ENCODE measurements at regions not wholly inside any gene's neighbourhood (a gene's known extent, or its start where the extent isn't known, plus 50 kb on each side); places are given as distances from the start of the nearest gene placed in this dataset.

- no peak overlapping the region for H3K4me3 ChIP-seq (ENCODE audit: low read depth, low read length)
- TF ChIP-seq CTCF (IDR thresholded peaks at IDR 0.05; ENCODE audit: low read depth, low read length), result no peak
- no peaks in the 10 kb centered on the region for H3K9me3 ChIP-seq (ENCODE audit: control insufficient read depth, insufficient read depth, low read length)
- POLR2A ChIA-PET, result no interaction called here
- no peak overlapping the region for H3K27ac ChIP-seq (ENCODE audit: low read depth, low read length)
- DNase-seq (ENCODE audit: low read depth, low spot score), result no peak
- no peaks in the 10 kb centered on the region for H3K27me3 ChIP-seq (ENCODE audit: control insufficient read depth, insufficient read depth, low read length)
- CTCF ChIA-PET, result no interaction called here
Observed at GRCh38 chr7:46428295-46428694, 507.2 kb upstream of the IGFBP3 start.

- Histone ChIP-seq H3K9me3 (ENCODE audit: control insufficient read depth, insufficient read depth, low read length) (no peaks in the 10 kb centered on the region), H3K27me3 (ENCODE audit: control insufficient read depth, insufficient read depth, low read length) (no peaks in the 10 kb centered on the region), H3K27ac (ENCODE audit: low read depth, low read length) (no peak overlapping the region), H3K4me3 (ENCODE audit: low read depth, low read length) (no peak overlapping the region)
- TF ChIP-seq CTCF (IDR thresholded peaks at IDR 0.05; ENCODE audit: low read depth, low read length), result no peak
- ChIA-PET POLR2A (no interaction called here), CTCF (interaction anchor here (1.0 kb wide), 1 partner anchor 502 kb away, joined by 3 read pairs; no protein-coding TSS in a partner anchor)
- DNase-seq (ENCODE audit: low read depth, low spot score), result no peak
Observed at GRCh38 chr7:46424934-46425333, 503.9 kb upstream of the IGFBP3 start.

- Histone ChIP-seq H3K27ac (ENCODE audit: low read depth, low read length) (no peak overlapping the region), H3K9me3 (ENCODE audit: control insufficient read depth, insufficient read depth, low read length) (no peaks in the 10 kb centered on the region), H3K4me3 (ENCODE audit: low read depth, low read length) (no peak overlapping the region), H3K27me3 (ENCODE audit: control insufficient read depth, insufficient read depth, low read length) (no peaks in the 10 kb centered on the region)
- ChIA-PET CTCF (no interaction called here), POLR2A (no interaction called here)
- DNase-seq (ENCODE audit: low read depth, low spot score), result no peak
- no peak for TF ChIP-seq CTCF (IDR thresholded peaks at IDR 0.05; ENCODE audit: low read depth, low read length)
Observed at GRCh38 chr7:46421441-46422230, 500.6 kb upstream of the IGFBP3 start.

GRCh38 chr7:46414946-46415345 is 493.9 kb upstream of the IGFBP3 start:
- ChIA-PET CTCF (interaction anchor here (0.6 kb wide), 1 partner anchor 139 kb away, joined by 3 read pairs; no protein-coding TSS in a partner anchor), POLR2A (no interaction called here)
- H3K27me3 ChIP-seq (ENCODE audit: control insufficient read depth, insufficient read depth, low read length), result no peaks in the 10 kb centered on the region
- no peak for DNase-seq (ENCODE audit: low read depth, low spot score)
- H3K9me3 ChIP-seq (ENCODE audit: control insufficient read depth, insufficient read depth, low read length), result no peaks in the 10 kb centered on the region
- no peak for TF ChIP-seq CTCF (IDR thresholded peaks at IDR 0.05; ENCODE audit: low read depth, low read length)
- H3K4me3 ChIP-seq (ENCODE audit: low read depth, low read length), result no peak overlapping the region
- no peak overlapping the region for H3K27ac ChIP-seq (ENCODE audit: low read depth, low read length)

GRCh38 chr7:46411236-46411635 is 490.2 kb upstream of the IGFBP3 start:
- no peak for DNase-seq (ENCODE audit: low read depth, low spot score)
- CTCF ChIA-PET, result interaction anchor here (0.5 to 1.4 kb wide), 2 partner anchors 489 to 590 kb away, joined by 3 read pairs; no protein-coding TSS in a partner anchor
- Histone ChIP-seq H3K27ac (ENCODE audit: low read depth, low read length) (no peak overlapping the region), H3K9me3 (ENCODE audit: control insufficient read depth, insufficient read depth, low read length) (no peaks in the 10 kb centered on the region), H3K4me3 (ENCODE audit: low read depth, low read length) (no peak overlapping the region), H3K27me3 (ENCODE audit: control insufficient read depth, insufficient read depth, low read length) (no peaks in the 10 kb centered on the region)
- POLR2A ChIA-PET, result interaction anchor here (0.7 kb wide), 1 partner anchor 1847 kb away, joined by 3 read pairs; no protein-coding TSS in a partner anchor
- no peak for TF ChIP-seq CTCF (IDR thresholded peaks at IDR 0.05; ENCODE audit: low read depth, low read length)
